ENCODE measurements at regions not wholly inside any gene's neighbourhood (a gene's known extent, or its start where the extent isn't known, plus 50 kb on each side); places are given as distances from the start of the nearest gene placed in this dataset.

- H3K27ac ChIP-seq (ENCODE audit: low read length) = no peak overlapping the region
- TF ChIP-seq CTCF (IDR thresholded peaks at IDR 0.05) = no peak
- H3K4me1 ChIP-seq (ENCODE audit: control insufficient read depth, insufficient read depth, low read length) = no peaks in the 10 kb centered on the region
- ATAC-seq = no peak
- WGBS (ENCODE audit: insufficient coverage) = 86% methylated on average over 2 of the region's 4 CpGs
- Mint-ChIP-seq H3K4me1 (no peaks in the 10 kb centered on the region), H3K27me3 (ENCODE audit: low read depth in 2 of 2) (no peaks in the 10 kb centered on the region), H3K9me3 (peaks cover 0 to 3% of the 10 kb centered on the region in 2 donors), H3K4me3 (no peak overlapping the region), H3K27ac (no peak overlapping the region), H3K36me3 (no peaks in the 10 kb centered on the region)
- DNase-seq = no peak
- H3K9me3 ChIP-seq (ENCODE audit: control insufficient read depth, insufficient read depth, low read length) = no peaks in the 10 kb centered on the region
- no peaks in the 10 kb centered on the region for H3K27me3 ChIP-seq (ENCODE audit: control insufficient read depth, insufficient read depth, low read length)
- no peaks in the 10 kb centered on the region for H3K36me3 ChIP-seq (ENCODE audit: control insufficient read depth, insufficient read depth, low read length)
- no peak overlapping the region for H3K4me3 ChIP-seq (ENCODE audit: low read length)
- intact Hi-C loops (cut with micrococcal nuclease) = no loop called here
Measured at GRCh38 chr1:193339401-193339800, 153.0 kb upstream of the B3GALT2 start.

GRCh38 chr1:193338194-193338593 lies 151.8 kb upstream of the B3GALT2 start:
- WGBS (ENCODE audit: insufficient coverage) = no CpG with 5 or more reads among the region's 2 CpGs
- Mint-ChIP-seq H3K27me3 (ENCODE audit: low read depth in 2 of 2) (no peaks in the 10 kb centered on the region), H3K27ac (no peak overlapping the region), H3K9me3 (peaks cover 4 to 9% of the 10 kb centered on the region in 2 donors), H3K4me1 (no peaks in the 10 kb centered on the region), H3K4me3 (no peak overlapping the region), H3K36me3 (peaks cover 6% of the 10 kb centered on the region)
- no peak for TF ChIP-seq CTCF (IDR thresholded peaks at IDR 0.05)
- H3K4me1 ChIP-seq (ENCODE audit: control insufficient read depth, insufficient read depth, low read length) = no peaks in the 10 kb centered on the region
- no peaks in the 10 kb centered on the region for H3K27me3 ChIP-seq (ENCODE audit: control insufficient read depth, insufficient read depth, low read length)
- intact Hi-C loops (cut with micrococcal nuclease) = no loop called here
- no peak for DNase-seq
- no peak for ATAC-seq
- no peak overlapping the region for H3K4me3 ChIP-seq (ENCODE audit: low read length)
- peaks cover 6% of the 10 kb centered on the region for H3K9me3 ChIP-seq (ENCODE audit: control insufficient read depth, insufficient read depth, low read length)
- H3K27ac ChIP-seq (ENCODE audit: low read length) = no peak overlapping the region
- H3K36me3 ChIP-seq (ENCODE audit: control insufficient read depth, insufficient read depth, low read length) = no peaks in the 10 kb centered on the region

GRCh38 chr1:193335806-193336428 lies 149.5 kb upstream of the B3GALT2 start:
- no peaks in the 10 kb centered on the region for H3K36me3 ChIP-seq (ENCODE audit: control insufficient read depth, insufficient read depth, low read length)
- intact Hi-C loops (cut with micrococcal nuclease) = no loop called here
- no peaks in the 10 kb centered on the region for H3K4me1 ChIP-seq (ENCODE audit: control insufficient read depth, insufficient read depth, low read length)
- WGBS (ENCODE audit: insufficient coverage) = no CpG with 5 or more reads among the region's 1 CpG
- no peak overlapping the region for H3K4me3 ChIP-seq (ENCODE audit: low read length)
- DNase-seq (no peak), ATAC-seq (no peak)
- no peak overlapping the region for H3K27ac Mint-ChIP-seq
- H3K27me3 Mint-ChIP-seq (ENCODE audit: low read depth in 2 of 2) = no peaks in the 10 kb centered on the region
- TF ChIP-seq CTCF (IDR thresholded peaks at IDR 0.05) = no peak
- H3K27ac ChIP-seq (ENCODE audit: low read length) = no peak overlapping the region
- peaks cover 12 to 22% of the 10 kb centered on the region in 2 donors for H3K9me3 Mint-ChIP-seq
- no peaks in the 10 kb centered on the region for H3K4me1 Mint-ChIP-seq
- no peak overlapping the region for H3K4me3 Mint-ChIP-seq
- no peaks in the 10 kb centered on the region for H3K27me3 ChIP-seq (ENCODE audit: control insufficient read depth, insufficient read depth, low read length)
- H3K36me3 Mint-ChIP-seq = peaks cover 22% of the 10 kb centered on the region
- H3K9me3 ChIP-seq (ENCODE audit: control insufficient read depth, insufficient read depth, low read length) = peaks cover 9% of the 10 kb centered on the region

GRCh38 chr1:193333166-193333565 lies 146.8 kb upstream of the B3GALT2 start:
- no peaks in the 10 kb centered on the region for H3K36me3 ChIP-seq (ENCODE audit: control insufficient read depth, insufficient read depth, low read length)
- no peaks in the 10 kb centered on the region for H3K27me3 ChIP-seq (ENCODE audit: control insufficient read depth, insufficient read depth, low read length)
- Mint-ChIP-seq H3K4me1 (no peaks in the 10 kb centered on the region), H3K4me3 (no peak overlapping the region), H3K27ac (no peak overlapping the region), H3K27me3 (ENCODE audit: low read depth in 2 of 2) (no peaks in the 10 kb centered on the region), H3K9me3 (peaks cover 14 to 31% of the 10 kb centered on the region in 2 donors), H3K36me3 (peaks cover 22% of the 10 kb centered on the region)
- ATAC-seq = no peak
- H3K4me1 ChIP-seq (ENCODE audit: control insufficient read depth, insufficient read depth, low read length) = no peaks in the 10 kb centered on the region
- H3K27ac ChIP-seq (ENCODE audit: low read length) = no peak overlapping the region
- intact Hi-C loops (cut with micrococcal nuclease) = no loop called here
- DNase-seq = no peak
- WGBS (ENCODE audit: insufficient coverage) = 94% methylated on average over 2 of the region's 3 CpGs
- H3K9me3 ChIP-seq (ENCODE audit: control insufficient read depth, insufficient read depth, low read length) = peaks cover 12% of the 10 kb centered on the region
- TF ChIP-seq CTCF (IDR thresholded peaks at IDR 0.05) = no peak
- no peak overlapping the region for H3K4me3 ChIP-seq (ENCODE audit: low read length)

All from natural killer cell (primary cell).